NCI-H146 treated with DMSO at 0.1 percent for 48 hours (cell line): ENCODE measurements at regions not wholly inside any gene's neighbourhood (a gene's known extent, or its start where the extent isn't known, plus 50 kb on each side); places are given as distances from the start of the nearest gene placed in this dataset.

ENCODE experiments used
- DNase-seq: peaks from one replicate; lab custom pipeline; 2025; ENCODE audit not compliant: unreplicated experiment; lab: John Stamatoyannopoulos, UW

DNA sequence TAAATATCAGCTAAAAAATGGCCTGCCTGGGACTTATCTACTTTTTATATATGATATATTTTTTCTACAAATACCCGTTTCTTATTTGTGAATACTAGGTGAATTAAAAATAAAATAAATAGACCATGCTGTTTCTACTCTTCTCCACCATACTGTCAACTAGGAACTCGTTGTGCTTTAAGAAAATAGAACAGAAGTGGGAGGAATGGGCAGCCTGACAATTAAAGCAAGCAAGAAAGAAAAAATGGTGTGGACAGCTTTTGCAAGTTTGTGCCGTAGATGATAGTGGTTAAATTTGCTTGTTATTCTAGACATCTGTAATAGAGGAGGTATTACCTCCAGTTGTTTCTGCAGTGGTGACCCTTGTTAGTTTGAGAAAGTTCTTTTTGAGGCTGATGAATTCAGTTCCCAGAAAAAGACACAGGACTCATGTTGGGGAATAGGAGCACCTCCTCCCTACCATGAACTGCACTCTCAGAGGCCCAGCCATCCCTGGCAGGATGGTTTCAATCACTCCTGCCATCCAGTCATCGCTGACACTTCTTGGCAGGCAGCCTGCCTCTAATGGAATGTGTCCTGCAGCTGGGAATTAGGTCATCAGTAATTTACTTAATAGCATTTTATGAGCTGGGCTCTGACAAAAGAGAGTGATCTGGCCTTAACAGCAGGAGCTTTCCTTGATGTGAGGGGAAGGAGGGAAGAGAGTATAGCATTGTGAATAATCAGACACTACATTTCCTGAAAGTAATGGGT, 105.0 kb upstream of the GAP43 start:
- peak; percentile 73 for DNase-seq

DNA sequence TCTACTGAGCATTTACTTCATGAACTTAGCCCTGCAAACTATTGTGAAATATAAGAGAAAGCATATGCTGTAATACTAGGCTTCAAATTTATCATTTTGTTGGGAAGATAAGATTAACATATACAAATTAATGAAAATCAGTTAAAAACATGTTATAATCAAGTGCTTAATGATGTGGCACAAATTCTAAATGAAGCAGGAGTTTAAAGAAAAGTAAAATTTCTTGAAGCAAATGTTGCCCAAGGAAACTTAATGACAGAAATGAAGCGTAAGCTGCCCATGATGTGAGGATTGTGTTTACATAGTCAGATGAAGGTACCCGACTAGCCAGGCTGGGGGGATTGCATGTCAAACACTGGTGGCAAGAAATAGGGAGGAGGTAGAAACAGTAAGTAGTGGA, 103.1 kb upstream of the GAP43 start:
- DNase-seq: no peak

DNA sequence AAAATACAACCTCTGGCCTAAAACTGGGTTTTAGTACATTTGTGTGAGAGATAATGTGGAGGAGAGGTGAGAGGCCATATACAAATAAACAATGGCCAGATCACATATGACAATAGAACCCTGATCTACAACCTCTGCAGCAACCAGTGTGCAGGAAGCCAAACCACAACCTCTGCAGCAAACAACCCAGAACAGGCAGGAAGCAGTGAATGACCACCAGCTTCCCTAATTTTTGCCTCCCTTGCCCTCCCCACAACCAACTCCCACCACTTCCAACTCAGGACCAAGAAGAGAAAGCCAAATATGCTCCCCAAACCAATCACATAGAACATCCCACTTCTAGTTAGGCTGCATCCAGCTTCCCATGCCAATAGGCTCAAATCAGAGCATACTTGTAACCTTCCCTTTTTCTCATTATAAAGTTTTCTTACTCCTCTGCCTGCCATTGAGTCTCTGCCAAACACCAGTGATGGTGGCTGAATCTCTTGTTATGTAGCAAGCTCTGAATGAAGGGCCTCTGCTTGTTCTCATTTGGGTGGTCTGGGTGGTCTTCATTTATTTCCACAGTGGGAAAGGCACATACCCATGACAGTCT, 102.6 kb upstream of the GAP43 start:
- no peak for DNase-seq

DNA sequence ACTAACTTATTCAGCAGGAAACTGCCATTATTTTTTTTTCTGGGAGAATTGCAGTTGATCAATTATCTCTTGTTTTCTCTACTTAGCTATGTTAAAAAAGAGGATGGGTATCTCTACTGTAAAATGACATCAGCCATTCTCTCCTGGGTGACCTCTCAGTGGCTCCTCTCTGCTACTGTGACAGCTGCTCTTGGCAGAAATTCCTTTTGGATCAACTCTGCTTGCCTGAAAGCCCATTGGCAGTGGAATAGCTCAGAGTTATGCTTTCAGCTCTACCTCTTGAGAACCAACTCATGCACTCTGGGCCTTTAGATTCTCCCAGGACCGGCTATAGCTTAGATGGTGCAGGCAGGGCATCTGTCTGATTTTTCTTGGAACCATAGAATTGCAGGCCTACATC, 99.9 kb upstream of the GAP43 start:
- no peak for DNase-seq

DNA sequence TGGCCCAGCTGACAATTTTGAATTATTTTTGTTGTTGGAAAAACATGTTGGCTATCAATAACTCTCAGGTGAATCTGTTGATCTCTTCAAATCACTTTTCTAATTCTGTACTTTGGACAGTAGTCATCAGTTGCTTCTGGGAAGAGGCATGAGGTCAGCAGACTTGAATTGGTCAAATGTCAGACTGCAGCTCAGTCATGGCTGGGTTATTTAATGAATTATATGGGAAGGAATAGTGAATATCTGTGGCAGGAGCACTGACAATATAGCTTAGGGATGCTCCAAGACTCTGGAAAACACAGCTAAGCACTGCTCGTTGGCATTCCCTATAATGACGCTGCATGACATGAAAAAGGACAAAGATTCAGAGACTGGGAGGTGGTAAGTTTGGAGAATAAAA, 98.8 kb upstream of the GAP43 start:
- no peak for DNase-seq

DNA sequence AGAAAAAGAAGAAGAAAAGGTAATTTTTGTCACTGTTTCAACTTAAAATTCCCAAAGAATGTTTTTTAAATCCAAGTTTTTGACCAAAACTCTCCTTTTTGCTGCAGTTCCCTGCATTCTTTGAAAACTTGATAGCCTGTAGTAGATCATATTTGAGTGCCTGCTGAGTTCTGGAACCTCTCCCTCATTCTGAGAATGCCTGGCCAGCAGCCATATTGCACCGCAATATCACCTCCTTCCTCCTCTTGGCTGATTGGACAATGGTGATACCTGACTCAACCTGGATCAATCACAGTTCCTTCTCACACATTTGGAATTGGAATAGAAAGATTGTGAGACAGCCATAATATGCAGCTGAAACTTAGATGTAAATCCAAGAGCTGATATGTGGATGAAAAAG, 97.6 kb upstream of the GAP43 start:
- no peak for DNase-seq

DNA sequence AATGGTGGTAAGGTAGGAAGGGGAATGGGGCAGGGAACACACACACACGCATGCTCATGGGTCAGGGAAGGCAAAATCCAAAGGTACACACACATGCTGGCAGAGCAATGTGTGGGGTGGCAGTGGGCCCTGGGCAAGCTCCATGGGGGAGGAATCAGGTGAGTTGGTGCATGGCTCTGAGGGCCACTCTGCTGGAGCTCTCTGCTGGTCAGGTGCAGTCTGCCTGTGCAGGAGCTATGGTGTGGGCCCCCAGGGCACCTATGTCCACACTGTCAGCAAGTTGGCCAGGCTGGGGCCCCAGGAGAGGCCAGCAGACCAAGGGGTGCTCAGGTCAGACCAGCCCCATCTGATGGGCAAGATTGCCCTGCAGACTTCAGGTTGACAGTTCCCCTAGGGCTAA, 90.1 kb upstream of the GAP43 start:
- no peak for DNase-seq

DNA sequence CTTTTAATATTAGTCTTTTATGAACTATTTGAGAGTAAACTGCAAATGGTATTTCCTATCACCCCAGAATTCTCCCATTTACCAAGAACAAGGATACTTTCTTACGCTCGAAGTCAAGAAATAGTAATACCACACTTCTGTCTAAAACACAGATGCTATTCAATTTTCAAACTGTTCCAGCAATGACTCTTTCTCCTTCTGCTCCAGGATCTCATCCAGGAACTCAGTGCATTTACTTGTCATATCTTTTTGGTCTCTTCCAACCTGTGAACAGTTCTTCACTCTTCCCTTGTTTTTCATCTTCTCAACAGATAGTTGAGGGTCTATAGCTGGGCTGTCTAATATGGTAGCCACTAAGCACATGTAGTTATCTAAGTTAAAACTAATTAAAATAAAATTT, 87.1 kb upstream of the GAP43 start:
- DNase-seq: no peak

DNA sequence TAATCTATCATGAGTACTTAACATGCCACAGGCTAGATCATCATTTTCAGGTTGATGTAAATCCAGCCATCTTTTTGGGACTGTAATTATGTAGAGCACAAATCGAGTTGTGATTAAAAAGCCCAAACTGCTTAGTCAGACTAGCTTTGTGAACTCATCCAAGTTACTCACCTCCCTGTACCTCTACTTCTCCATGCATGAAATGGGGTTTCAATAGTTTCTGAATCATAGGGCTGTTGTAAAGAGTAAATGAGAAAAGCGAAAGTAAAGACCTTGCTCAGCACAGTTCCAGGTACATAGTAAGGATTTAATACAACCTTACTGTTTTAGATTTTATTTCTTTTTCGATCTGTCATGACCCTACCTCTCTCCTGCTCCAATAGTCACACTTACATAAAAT, 85.6 kb upstream of the GAP43 start:
- DNase-seq: no peak

DNA sequence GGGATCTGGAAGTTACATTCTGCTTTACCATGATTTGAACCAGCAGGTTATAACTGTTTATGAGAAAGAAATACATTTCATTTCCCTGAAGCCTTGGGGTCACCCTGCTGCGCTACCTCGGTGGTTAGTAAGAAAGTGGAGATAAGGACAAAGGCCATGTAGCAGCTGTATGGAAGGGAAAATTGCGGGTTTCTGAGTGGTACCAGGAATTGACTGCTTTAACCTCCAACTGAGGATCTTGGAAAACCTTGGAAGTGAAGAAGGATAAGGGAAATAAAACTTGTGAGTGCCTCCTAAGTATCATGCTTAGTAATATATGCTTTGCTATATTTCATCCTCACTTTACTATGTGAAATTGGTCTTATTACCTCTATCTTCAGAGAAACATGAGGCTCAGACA, 76.1 kb upstream of the GAP43 start:
- no peak for DNase-seq

DNA sequence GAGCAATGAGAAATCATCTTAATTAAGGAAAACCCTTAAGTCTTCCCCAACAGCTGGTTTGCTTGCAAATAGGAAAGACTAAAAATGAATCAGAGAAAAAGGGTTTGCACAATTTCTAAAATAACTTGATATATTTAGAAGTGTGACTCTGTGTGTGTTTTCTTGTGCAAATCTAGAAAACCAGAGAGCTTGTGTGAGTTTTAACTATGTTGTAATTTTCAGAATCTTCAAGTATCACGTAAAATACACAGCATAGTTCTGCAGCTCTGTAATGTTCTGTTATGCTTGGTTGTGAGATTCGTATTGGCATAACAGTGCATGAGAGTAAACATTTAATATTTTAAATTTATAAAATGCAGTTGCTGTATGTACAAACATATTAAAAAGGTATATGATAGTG, 74.7 kb upstream of the GAP43 start:
- no peak for DNase-seq

DNA sequence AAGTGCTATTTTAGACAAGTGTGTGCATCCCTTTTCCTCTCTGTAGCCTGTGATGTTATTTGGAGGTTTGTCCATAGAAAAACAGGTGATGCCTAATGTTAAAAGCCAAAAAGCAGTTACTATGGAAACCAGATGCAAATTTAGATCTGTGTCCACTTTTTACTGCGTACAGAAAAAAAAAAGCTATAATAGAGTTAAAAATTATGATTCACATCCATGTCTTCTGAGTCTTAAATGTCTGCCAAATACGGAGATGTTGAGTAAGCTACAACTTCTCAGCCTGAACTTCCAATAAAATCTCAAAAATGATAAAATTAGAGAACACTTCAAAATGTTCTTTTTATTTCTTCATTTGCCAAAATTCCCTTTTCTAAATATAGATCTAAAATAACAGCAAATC, 74.2 kb upstream of the GAP43 start:
- DNase-seq: no peak

DNA sequence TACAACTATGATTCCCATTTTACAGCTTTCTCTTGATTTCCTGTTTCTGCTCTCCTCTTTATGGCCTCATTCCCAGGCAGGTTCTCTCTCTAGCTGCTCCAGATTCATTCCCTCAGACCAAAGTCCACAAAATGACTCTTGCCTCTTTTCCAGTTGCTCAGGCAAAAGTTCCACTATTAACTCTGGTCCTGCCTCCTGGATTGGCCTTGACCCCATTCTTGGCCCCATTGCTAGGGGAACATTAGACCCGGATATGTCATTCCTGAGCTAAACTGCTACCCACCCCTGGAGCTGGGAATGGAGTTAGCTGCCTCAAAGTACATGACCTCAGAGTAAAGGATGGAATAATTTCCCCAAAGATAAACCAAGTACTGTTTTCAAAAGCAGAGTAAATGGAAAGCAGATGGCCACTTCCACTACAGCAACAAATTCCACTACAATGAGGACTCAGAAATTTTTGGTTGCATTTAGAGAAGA, 73.0 kb upstream of the GAP43 start:
- no peak for DNase-seq

DNA sequence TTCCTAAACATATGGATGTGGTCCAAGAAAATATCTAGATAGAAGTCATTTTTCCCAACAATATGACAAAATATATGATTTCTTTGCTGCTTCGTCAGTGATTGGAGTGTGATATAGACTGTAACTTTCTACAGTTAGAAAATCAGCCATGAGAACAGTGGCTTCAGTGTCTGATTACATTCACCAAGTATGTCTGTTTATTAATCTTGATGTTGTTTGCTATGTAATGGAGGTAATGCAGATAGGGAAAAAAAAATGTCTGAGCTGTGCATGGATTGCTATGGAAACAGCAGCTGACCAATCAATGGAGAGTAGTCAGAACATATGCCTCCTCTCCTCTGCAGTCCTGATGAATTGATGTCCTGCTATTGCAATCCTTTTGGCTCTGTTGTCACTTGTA, 72.3 kb upstream of the GAP43 start:
- DNase-seq: no peak

DNA sequence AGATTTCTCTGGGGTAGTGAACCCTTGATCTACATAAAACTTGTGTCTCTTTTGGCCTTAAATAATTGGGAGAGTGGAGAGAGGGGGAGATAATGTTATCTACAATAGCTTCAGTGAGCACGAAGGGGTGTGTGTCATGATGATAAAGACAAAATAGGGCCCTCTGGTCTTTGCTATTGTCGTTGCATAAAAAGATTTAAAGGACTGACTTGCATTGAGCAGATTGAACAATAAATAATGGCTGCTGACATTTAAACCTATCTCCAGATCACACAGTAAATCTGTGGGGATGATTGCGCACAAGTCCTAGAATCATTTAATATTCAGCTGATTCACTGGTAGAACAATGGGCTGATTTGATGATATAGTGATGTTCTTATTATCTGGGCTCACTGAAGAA, 71.3 kb upstream of the GAP43 start:
- no peak for DNase-seq

DNA sequence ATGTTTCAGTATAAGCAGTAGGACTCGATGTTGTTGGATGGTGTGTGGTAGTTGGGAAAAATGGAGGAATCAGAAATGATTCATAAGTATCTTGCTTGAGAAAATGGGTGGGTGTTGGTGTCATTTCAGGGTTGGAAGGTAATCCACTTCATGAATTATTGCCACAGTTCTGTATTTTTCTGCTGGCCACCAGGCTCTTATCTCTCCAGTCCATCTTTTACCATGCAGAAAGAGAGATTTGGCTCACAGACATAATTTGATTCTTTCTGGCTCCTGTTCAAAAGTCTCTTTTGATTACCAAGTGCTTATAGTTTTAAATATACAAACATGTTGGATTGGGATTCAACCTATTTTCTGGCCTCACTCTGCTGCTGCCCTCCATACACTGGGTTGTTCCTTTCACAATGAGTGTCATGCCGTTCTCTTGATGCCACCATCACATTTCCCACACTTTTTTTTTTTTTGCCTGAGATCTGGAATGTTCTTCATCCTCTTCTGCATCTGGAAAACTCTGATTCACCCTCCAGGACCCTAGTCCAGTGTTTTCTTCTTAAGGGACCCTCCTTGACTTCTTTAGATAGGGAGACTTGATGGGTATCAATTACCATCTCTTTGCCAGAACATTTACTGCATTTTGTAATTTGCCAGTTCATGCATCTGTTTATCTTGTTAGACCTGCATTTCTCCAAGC, 69.4 kb upstream of the GAP43 start:
- no peak for DNase-seq

DNA sequence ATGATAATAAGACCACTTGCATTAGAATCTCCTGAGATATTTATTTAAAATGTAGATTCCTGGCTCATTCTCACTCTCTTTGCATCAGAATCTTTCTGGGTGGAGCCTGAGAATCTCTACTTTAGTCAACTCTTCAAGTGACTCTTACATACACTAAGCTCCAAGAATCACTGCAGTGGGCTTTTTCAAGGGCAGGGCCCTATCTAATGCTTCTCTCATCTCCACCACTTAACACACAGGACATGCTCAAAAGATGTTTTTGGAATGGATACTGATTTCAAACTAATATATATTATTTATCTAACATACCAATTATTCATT, 68.9 kb upstream of the GAP43 start:
- no peak for DNase-seq

DNA sequence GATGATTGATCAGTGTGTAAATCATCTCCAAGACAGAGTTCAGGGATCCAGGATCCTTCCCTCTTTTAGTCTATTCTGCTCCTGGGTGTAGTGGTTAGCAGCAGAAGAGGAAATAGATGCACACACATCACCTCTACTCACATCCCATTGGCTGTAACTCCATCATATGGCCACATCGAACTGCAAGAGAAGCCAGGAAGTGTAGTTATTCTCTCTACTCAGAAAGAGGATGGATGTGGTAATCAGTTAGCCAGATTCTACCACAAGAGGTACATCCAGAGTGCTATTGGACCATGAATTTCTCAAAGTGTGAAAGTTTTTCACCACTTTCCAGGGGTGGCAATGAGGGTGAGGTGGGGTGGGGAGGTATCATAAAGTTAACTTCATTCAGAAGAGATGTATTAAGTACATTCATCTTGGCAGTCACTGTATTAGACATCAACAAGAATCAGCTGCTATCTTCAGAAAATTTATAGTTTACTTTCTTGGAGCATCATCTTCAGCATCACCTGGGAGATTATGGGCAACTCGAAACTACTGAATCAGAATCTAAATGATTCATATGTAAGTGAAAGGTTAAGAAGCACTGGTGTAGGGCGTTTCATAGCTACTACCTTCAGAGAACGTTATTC, 60.6 kb upstream of the GAP43 start:
- no peak for DNase-seq

DNA sequence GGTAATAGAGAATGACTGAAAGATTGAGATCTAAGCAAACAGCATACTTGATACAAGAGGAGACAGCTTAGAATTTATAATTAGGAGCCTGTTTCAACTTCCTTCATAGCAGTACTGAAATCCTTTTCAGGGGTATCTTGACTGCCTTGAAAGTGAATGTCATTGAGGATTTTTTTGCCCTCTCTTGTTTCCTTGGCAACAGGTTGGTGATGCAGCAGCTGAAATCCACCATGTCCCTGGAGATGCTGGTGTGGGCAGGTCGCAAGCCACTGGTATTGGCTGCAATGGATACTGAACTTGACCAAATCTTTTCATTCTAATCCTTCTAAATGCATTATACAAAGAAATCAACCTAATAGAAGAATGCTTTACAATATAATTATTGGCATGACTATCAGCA, 59.3 kb upstream of the GAP43 start:
- DNase-seq: no peak

DNA sequence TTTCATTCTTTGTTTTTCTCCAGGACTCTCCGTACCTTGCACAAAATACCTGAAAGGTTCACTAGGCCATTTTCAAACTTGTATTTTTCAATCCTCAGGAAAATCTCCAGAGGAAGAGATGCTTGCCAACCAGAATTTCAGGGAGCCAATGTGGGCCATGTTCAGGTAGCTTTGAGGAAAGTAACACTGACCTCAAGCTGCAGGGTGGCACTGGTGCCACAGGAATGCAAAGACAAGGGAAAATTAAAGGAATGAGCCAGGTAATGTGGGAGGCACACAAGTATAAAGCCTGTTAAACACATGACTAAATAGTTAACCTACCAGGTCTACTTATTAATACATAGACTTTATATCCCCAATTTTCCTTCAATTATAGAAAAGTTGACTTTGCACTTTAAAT, 51.9 kb upstream of the GAP43 start:
- no peak for DNase-seq
